ENCODE measurements at regions not wholly inside any gene's neighbourhood (a gene's known extent, or its start where the extent isn't known, plus 50 kb on each side); places are given as distances from the start of the nearest gene placed in this dataset.

- DNase-seq (ENCODE audit: insufficient read length, low spot score), result no peak
- TF ChIP-seq CTCF (IDR thresholded peaks at IDR 0.05; ENCODE audit: insufficient read depth, missing control alignments), result no peak
- no peak for FAIRE-seq
Measured at GRCh38 chr4:12791536-12791935, 692.6 kb downstream of the RAB28 start.

DNA sequence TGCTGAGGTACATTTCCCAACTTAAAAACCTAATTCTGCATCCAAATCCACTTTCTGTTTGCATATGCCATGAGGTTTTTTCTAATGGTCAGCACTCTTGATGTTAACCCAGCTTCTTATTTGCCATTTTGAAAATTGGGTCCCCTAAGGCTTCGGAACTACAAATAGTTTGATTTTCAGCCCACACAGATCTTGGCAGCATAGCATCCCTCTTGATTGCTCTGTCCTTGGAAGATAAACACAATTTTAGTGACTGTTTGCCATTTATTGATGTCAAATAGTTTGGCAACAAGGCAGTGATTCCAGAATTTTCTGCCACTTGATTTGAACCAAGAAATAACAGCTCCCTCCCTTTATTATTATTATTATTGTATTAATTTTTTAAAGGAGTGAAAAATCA lies 696.9 kb downstream of the RAB28 start:
- DNase-seq (ENCODE audit: insufficient read length, low spot score), result no peak
- no peak for FAIRE-seq
- no peak for TF ChIP-seq CTCF (IDR thresholded peaks at IDR 0.05; ENCODE audit: insufficient read depth, missing control alignments)

- TF ChIP-seq CTCF (IDR thresholded peaks at IDR 0.05; ENCODE audit: insufficient read depth, missing control alignments), result no peak
- DNase-seq (ENCODE audit: insufficient read length, low spot score), result no peak
- no peak for FAIRE-seq
Measured at GRCh38 chr4:12778706-12779105, 705.4 kb downstream of the RAB28 start.

- TF ChIP-seq CTCF (IDR thresholded peaks at IDR 0.05; ENCODE audit: insufficient read depth, missing control alignments), result no peak
- DNase-seq (ENCODE audit: insufficient read length, low spot score) (no peak), FAIRE-seq (no peak)
Measured at GRCh38 chr4:12778191-12778590, 705.9 kb downstream of the RAB28 start.

DNA sequence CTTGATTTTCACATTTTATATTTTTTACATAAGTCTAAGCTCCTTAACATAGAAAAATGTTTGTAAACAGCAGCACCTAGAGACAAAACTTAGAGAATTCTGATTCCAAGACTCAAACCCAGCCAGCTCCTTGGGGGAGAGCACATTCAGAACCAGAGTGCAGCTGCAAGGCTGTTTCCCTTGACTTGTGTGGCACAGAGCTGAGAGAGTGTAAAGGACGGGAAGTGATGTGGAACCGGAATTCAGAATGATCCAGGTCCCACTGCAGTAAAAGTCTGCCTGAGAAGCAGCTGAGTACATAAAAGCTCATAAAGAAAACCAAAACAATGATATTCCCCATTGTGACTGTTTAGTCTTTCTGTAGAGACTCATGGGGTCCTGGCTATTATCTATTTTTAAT lies 713.8 kb downstream of the RAB28 start:
- no peak for TF ChIP-seq CTCF (IDR thresholded peaks at IDR 0.05; ENCODE audit: insufficient read depth, missing control alignments)
- DNase-seq (ENCODE audit: insufficient read length, low spot score) (no peak), FAIRE-seq (no peak)

- TF ChIP-seq CTCF (IDR thresholded peaks at IDR 0.05; ENCODE audit: insufficient read depth, missing control alignments), result no peak
- no peak for DNase-seq (ENCODE audit: insufficient read length, low spot score)
- no peak for FAIRE-seq
Measured at GRCh38 chr4:12761694-12762093, 722.4 kb downstream of the RAB28 start.

- FAIRE-seq, result no peak
- TF ChIP-seq CTCF (IDR thresholded peaks at IDR 0.05; ENCODE audit: insufficient read depth, missing control alignments), result no peak
- no peak for DNase-seq (ENCODE audit: insufficient read length, low spot score)
Measured at GRCh38 chr4:12747154-12747553, 737.0 kb downstream of the RAB28 start.

Data from D721Med (cell line).